Liver (tissue), 3 donors: ENCODE measurements at regions not wholly inside any gene's neighbourhood (a gene's known extent, or its start where the extent isn't known, plus 50 kb on each side); places are given as distances from the start of the nearest gene placed in this dataset.

Experiments
- JUND ChIP-seq, 2 donors: IDR thresholded peaks; 2 replicates each; pipeline ENCODE4 v1.6.1; 2016; ENCODE audit warnings: antibody characterized with exemption in 2 of 2
- YY1 ChIP-seq: IDR thresholded peaks from 2 replicates; pipeline ENCODE4 v1.6.1; 2016; ENCODE audit warnings: antibody characterized with exemption, mild to moderate bottlenecking
- TF ChIP-seq, protein P1 (sequence below): IDR thresholded peaks from 2 replicates; pipeline ENCODE4 v1.6.1; 2016; ENCODE audit warnings: antibody characterized with exemption
- TF ChIP-seq, protein P2 (sequence below): IDR thresholded peaks from 2 replicates; pipeline ENCODE4 v1.6.1; 2016; ENCODE audit warnings: antibody characterized with exemption, mild to moderate bottlenecking
- TF ChIP-seq, protein P3 (sequence below): fragments of 150-350 bp; IDR thresholded peaks from 2 replicates; pipeline ENCODE4 v1.5.1; 2017; ENCODE audit warnings: improper control_type of control experiment, low read depth, low read length; ENCODE audit not compliant: missing input control
- donor health status: healthy.
- donor health status: healthy.

DNA sequence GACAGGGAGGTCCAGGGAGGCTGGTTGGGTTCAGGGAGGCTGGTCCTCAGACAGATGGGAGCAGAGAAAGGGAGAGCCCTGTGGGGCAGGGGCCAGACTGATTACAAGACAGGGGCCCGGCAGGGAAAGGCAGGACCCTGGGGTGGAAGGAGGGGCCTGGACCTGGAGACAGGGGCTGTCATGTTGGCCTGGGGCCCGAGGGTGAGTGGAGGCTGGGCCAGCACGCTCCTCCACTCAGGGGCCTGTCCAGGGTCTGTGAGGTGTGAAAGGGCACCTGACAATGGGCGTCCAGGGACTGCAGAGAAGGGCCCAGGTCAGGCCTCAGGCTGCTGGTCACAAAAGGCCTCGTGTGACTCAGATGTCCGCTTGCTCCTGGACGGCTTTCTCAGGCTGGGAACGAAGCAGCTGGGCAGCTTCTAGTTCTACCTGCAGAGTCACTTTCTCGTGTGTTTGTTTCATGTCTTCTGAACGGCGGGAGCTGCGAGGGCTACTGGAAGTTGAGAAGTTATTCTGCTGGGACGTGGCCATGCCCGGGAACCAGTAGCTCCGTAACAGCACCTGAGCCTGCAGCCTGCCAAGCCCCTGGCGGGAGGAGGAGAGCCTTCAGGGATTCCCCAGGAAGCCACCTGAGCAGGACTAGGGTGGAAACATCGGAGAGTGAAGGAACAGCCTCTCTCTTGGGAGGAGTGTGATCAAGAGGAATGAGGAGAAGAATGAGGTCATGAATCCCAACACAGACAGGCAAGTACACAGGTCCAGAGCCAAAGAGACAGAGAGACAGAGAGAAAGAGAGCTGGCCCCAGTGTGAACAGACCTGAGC, 65.8 kb downstream of the KLF6 start:
- TF ChIP-seq, protein P1, sequence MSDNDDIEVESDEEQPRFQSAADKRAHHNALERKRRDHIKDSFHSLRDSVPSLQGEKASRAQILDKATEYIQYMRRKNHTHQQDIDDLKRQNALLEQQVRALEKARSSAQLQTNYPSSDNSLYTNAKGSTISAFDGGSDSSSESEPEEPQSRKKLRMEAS = no peak
- TF ChIP-seq, protein P2, sequence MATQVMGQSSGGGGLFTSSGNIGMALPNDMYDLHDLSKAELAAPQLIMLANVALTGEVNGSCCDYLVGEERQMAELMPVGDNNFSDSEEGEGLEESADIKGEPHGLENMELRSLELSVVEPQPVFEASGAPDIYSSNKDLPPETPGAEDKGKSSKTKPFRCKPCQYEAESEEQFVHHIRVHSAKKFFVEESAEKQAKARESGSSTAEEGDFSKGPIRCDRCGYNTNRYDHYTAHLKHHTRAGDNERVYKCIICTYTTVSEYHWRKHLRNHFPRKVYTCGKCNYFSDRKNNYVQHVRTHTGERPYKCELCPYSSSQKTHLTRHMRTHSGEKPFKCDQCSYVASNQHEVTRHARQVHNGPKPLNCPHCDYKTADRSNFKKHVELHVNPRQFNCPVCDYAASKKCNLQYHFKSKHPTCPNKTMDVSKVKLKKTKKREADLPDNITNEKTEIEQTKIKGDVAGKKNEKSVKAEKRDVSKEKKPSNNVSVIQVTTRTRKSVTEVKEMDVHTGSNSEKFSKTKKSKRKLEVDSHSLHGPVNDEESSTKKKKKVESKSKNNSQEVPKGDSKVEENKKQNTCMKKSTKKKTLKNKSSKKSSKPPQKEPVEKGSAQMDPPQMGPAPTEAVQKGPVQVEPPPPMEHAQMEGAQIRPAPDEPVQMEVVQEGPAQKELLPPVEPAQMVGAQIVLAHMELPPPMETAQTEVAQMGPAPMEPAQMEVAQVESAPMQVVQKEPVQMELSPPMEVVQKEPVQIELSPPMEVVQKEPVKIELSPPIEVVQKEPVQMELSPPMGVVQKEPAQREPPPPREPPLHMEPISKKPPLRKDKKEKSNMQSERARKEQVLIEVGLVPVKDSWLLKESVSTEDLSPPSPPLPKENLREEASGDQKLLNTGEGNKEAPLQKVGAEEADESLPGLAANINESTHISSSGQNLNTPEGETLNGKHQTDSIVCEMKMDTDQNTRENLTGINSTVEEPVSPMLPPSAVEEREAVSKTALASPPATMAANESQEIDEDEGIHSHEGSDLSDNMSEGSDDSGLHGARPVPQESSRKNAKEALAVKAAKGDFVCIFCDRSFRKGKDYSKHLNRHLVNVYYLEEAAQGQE = no peak
- TF ChIP-seq JUND (IDR thresholded peaks at IDR 0.05) (no peak), YY1 (no peak)
- TF ChIP-seq, protein P3, sequence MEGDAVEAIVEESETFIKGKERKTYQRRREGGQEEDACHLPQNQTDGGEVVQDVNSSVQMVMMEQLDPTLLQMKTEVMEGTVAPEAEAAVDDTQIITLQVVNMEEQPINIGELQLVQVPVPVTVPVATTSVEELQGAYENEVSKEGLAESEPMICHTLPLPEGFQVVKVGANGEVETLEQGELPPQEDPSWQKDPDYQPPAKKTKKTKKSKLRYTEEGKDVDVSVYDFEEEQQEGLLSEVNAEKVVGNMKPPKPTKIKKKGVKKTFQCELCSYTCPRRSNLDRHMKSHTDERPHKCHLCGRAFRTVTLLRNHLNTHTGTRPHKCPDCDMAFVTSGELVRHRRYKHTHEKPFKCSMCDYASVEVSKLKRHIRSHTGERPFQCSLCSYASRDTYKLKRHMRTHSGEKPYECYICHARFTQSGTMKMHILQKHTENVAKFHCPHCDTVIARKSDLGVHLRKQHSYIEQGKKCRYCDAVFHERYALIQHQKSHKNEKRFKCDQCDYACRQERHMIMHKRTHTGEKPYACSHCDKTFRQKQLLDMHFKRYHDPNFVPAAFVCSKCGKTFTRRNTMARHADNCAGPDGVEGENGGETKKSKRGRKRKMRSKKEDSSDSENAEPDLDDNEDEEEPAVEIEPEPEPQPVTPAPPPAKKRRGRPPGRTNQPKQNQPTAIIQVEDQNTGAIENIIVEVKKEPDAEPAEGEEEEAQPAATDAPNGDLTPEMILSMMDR = no peak
